ENCODE measurements at regions not wholly inside any gene's neighbourhood (a gene's known extent, or its start where the extent isn't known, plus 50 kb on each side); places are given as distances from the start of the nearest gene placed in this dataset.

DNA sequence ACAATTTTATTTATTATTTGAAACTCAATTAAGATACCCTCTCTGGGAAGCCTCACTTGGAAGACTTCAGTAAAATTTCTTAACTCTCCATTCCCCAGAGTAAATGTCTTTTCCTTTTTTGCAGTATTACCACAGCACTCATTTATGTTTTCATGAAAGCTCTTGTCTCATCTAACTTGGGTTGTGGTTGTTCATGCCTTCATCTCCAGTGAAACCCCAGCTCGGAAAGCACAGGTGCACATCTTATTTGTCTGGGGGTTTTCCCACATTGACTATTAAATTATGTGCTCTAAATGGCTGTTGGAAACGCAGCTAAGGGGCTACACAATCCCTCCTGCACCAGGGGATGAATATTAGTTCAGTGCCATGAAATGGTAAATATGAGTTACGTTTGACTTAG lies 954.2 kb upstream of the RAG2 start:
- in situ Hi-C loops (cut with MboI; ENCODE audit: low sequenced_read_pairs, unreplicated experiment): no loop called here
- DNase-seq (ENCODE audit: low spot score): no peak

GRCh38 chr11:37544491-37544890 lies 946.5 kb upstream of the RAG2 start:
- TF ChIP-seq CTCF (IDR thresholded peaks at IDR 0.05; ENCODE audit: borderline replicate concordance, control extremely low read depth, extremely low read depth, insufficient read depth, missing control alignments): no peak
- DNase-seq (ENCODE audit: low spot score): no peak
- in situ Hi-C loops (cut with MboI; ENCODE audit: low sequenced_read_pairs, unreplicated experiment): no loop called here

More for the DNA sequence above, 954.2 kb upstream of the RAG2 start:
- TF ChIP-seq CTCF (IDR thresholded peaks at IDR 0.05; ENCODE audit: borderline replicate concordance, control extremely low read depth, extremely low read depth, insufficient read depth, missing control alignments): no peak

DNA sequence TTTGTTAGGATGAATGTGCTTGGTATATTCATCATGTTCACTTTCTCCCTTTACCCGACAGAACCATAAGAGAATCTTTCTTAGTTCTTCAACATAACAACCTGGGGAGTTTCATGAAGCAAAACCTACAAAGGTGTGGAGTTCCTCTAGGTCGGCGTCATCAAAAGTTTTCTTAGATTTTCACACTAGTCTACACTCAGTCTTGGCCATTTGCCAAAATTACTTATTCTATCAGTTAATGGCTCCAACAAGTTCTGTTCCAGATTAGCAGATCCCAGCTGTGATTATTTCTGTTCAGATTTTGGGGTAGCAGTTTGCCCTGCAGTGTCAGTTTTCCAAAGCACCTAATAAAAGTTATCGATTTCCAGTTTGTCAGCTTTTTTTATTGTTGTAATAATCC lies 935.8 kb upstream of the RAG2 start:
- no peak for TF ChIP-seq CTCF (IDR thresholded peaks at IDR 0.05; ENCODE audit: borderline replicate concordance, control extremely low read depth, extremely low read depth, insufficient read depth, missing control alignments)
- in situ Hi-C loops (cut with MboI; ENCODE audit: low sequenced_read_pairs, unreplicated experiment): no loop called here
- no peak for DNase-seq (ENCODE audit: low spot score)

DNA sequence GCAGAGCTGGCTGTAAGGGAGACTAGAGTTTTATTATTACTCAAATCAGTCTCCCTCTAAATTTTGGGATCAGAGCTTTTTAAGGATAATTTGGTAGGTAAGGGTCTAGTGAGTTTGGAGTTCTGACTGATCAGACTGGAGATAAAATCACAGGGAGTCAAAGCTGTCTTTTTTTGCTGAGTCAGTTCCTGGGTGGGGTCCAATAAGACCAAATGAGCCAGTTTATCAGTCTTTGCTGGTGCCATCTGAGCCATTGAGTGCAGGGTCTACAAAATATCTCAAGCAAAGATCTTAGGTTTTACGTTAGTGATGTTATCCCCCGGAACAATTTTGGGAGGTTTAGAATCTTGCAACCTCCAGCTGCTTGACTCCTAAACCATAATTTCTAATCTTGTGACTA lies 935.1 kb upstream of the RAG2 start:
- in situ Hi-C loops (cut with MboI; ENCODE audit: low sequenced_read_pairs, unreplicated experiment): no loop called here
- DNase-seq (ENCODE audit: low spot score): no peak
- no peak for TF ChIP-seq CTCF (IDR thresholded peaks at IDR 0.05; ENCODE audit: borderline replicate concordance, control extremely low read depth, extremely low read depth, insufficient read depth, missing control alignments)

- DNase-seq (ENCODE audit: low spot score): no peak
- in situ Hi-C loops (cut with MboI; ENCODE audit: low sequenced_read_pairs, unreplicated experiment): no loop called here
- no peak for TF ChIP-seq CTCF (IDR thresholded peaks at IDR 0.05; ENCODE audit: borderline replicate concordance, control extremely low read depth, extremely low read depth, insufficient read depth, missing control alignments)
Observed at GRCh38 chr11:37532271-37532670, 934.2 kb upstream of the RAG2 start.

- no peak for DNase-seq (ENCODE audit: low spot score)
- in situ Hi-C loops (cut with MboI; ENCODE audit: low sequenced_read_pairs, unreplicated experiment): no loop called here
- no peak for TF ChIP-seq CTCF (IDR thresholded peaks at IDR 0.05; ENCODE audit: borderline replicate concordance, control extremely low read depth, extremely low read depth, insufficient read depth, missing control alignments)
Observed at GRCh38 chr11:37527545-37527944, 929.5 kb upstream of the RAG2 start.

DNA sequence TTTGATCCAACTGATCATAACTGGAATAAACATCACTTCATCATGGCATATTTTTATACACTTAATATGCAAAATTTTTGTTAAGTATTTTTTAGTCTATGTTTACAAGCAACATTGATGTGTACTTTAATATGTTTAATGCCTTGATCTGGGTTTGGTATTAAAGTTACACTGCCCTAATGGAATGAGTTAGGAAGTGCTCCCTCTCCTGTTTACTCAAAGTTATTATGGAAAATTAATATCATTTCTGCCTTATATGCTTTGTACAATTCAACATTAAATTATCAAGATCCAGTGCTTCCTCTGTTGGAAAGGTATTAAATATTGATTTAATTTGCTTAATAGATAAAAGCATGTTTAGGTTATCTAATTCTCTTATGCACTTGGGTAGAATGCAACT lies 927.3 kb upstream of the RAG2 start:
- no peak for DNase-seq (ENCODE audit: low spot score)
- no peak for TF ChIP-seq CTCF (IDR thresholded peaks at IDR 0.05; ENCODE audit: borderline replicate concordance, control extremely low read depth, extremely low read depth, insufficient read depth, missing control alignments)
- in situ Hi-C loops (cut with MboI; ENCODE audit: low sequenced_read_pairs, unreplicated experiment): no loop called here

Measured in GM13976 (cell line).